Hematopoietic multipotent progenitor cell (in vitro differentiated cells): ENCODE measurements at regions not wholly inside any gene's neighbourhood (a gene's known extent, or its start where the extent isn't known, plus 50 kb on each side); places are given as distances from the start of the nearest gene placed in this dataset.

ENCODE experiments used
- DNase-seq, 3 donors: peaks; one replicate each; pipeline ENCODE4 v3.0.0-alpha.2; 2011 to 2015; ENCODE audit warnings: low read depth in 2 of 3, low spot score in 2 of 3

DNA sequence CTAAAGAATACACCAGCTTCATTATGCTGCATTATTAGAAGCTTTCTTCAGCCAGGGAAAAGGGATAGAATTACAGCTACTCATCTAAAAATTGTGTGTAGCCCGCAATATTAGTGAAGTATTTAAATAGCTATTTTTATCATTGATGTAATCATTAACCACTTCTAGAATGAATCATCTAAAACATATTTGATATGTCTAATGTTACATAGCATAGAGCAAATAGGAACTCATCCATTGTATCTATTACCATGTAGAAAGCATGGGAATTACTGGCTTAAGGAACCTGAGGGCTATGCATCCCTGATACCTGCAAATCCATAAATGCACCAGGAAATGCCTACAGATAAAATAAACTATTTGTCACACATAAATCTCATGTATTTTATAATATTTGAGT lies 54.5 kb upstream of the VGLL3 start:
- no peak for DNase-seq

DNA sequence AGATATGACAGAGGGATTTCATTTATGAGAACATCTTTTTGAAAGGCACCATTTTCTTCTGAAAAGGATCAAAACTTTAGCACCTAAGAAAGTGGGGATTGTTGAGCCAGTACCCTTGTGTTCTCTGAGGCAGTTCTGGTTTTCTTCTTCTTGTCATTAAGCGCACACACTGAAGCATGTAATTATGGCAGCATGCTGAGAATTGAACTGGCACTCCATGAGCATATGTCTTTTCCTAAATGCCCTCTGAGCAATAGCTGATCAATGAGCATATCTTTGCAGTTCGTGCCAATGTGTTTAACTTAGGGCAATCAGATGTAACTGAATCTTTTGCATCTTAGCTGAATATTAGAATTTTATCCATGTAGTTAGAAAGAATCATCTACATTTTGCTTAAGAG lies 53.9 kb upstream of the VGLL3 start:
- no peak for DNase-seq

DNA sequence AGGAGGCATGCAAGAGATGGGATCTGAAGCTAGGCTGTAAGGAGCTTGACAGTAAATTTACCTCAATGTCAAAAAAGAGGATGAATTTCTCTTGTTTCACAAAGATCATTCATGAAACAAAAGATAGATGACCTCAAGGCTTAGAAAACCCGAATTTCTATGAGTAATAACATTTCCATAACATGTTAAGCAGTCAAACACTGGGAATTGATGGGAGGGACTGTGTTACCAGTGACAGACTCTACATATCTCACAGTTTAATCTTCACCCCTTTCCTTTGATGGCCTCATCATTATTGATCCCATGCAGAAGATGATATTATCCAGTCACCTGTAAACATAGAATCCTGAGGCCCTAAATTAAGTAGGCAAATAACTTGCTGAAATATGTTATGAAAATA lies 53.5 kb upstream of the VGLL3 start:
- no peak for DNase-seq

DNA sequence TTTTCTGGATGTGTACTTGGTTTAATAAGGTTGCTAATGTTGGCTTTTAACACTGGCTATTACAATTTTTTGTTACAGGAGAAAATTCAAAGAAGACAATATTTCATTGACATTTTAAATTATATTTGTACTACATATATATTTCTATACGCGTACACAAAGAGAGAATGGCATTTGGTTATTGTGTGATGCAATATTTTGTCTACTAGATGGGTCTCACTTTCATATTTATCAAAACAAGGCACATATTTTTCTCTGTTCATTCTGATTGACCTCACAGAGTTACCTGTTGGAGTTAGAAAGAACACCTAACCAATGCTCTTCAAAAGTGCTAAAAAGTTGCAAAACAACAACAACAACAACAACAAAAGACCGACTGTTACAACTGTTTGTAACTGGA lies 50.2 kb upstream of the VGLL3 start:
- no peak for DNase-seq
